GM21825 (cell line): ENCODE measurements at regions not wholly inside any gene's neighbourhood (a gene's known extent, or its start where the extent isn't known, plus 50 kb on each side); places are given as distances from the start of the nearest gene placed in this dataset.

ENCODE experiments used
- ATAC-seq: cut with Tn5 transposase; IDR thresholded peaks from one replicate; pipeline ENCODE4 v1.9.1; 2021; ENCODE audit warnings: mild to moderate bottlenecking, moderate library complexity; ENCODE audit not compliant: unreplicated experiment

DNA sequence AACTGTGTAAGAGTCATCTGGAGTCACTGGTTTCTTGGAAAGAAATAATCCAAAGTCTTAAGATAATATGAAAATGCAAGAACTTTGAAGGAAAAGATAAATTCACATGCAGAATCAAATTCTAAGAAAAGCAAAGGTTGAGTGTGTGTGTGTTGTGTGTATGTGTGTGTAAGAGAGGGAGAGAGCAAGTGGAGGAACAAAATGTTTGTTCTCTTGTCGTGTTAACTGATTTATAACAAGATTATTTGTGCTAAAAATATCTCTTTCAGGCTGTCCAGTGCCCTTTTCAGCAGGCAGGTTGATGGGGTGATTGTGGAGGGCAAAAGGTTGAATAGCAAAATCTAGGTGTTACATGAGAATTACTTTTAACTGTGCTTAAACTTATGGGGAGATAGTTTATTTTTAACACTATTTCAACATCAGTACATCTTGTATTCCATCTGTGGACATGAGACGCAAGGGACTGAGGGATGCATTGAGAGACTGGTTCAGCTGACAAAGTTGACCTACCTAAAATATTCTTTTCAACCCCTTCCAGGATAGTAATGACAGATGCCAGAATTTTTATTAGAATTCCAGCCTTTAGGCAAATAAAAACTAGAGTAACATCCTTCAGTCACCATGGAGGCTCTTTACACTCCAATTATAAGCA lies 342.4 kb upstream of the CD180 start:
- ATAC-seq, result no peak

DNA sequence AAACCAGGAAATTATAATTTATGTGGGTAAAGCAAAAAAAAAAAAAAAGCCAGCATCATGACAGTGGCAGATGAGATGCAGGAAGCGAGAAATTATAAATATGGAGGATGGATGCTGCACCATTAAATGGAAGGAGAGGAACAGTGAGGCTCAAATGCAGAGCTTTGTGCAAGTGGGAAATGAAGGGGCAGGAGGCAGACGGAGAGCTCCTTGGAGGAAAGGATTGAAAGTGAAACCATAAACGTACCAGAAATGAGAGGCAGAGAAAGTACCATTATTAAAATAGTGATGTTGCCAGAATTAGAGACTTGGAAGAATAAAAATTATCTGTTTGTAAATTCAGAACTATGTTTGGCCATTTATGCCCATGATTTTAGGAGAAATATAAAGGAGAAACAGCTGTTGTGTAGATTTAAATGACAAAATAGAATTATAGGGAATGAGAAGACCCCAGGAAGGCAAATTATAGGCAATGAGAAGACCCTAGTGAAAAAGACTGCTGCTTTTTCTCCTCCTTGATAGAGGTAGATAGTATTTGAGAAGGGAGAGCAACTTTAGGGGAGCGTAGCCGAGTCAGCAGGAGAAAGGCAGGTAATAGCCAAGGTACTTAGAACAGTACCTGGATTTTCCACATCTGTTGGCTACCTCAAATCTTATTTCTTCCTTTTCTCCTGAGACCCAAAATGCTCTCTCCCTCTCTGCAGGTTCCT lies 341.0 kb upstream of the CD180 start:
- no peak for ATAC-seq

DNA sequence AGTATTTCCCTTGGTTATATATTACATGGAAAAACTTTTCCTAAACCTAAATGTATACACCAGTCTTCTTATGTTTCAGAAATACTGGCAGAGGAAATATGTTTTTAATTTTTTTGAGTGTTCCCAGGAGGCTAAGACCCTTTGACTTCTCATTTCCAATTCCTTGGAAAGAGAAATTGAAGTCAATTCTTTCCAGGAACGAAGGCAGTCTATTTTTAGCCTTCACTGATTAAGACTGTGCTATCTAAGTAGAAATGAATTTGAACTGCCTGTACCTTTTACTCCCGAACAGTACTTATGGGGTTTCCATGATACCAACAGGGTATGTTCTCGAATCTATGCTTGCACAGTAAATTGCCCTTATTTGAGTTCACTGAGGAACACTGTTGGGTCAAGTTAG lies 340.3 kb upstream of the CD180 start:
- no peak for ATAC-seq

DNA sequence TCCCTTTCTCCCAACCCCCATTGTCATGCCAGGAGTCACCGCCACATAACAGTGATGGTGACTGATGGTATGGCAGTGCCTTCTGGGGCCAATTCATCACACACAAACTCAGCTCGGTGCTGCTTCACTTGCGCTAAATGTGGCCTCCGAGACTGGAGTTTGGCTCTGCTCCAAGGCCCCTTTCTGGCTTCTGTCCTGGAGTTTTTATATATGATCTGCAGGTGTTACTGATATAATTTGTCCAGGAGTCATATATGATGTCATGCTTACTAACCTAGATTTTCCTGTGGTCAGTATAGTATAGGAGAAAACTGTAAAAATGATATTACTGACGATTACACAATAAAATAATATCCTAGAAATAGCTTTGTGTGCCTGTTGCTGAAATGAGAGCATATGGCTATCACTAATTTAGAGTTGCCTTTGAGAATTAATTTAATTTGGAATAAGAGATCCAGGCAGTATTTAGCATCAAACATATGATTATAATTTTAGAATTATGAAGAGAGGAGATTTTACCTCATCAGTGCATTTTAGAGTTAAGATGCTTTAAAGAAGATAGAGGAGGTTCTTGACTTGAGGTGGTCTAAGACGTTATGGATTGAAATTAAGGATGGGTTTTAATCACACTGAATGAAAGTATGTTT lies 334.1 kb upstream of the CD180 start:
- no peak for ATAC-seq

DNA sequence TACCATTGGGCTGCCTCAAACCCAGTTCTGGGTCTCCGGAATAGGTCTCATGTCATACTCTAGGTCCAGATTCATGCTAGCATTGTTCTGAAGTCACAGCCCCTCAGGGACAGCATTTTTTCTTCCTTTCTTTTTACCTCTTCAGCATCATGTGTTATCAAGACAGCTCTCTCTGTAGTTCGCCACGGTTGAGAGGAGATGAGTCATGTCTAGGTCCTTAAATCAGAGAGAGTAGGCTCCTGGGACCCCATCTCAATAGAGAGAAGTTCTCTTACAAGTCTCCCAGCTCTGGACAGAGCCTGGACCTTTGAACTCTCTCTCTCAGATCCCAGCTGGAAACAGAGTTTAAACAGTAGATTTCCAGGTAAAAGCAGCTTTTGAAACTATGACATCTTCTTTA lies 332.4 kb upstream of the CD180 start:
- no peak for ATAC-seq

DNA sequence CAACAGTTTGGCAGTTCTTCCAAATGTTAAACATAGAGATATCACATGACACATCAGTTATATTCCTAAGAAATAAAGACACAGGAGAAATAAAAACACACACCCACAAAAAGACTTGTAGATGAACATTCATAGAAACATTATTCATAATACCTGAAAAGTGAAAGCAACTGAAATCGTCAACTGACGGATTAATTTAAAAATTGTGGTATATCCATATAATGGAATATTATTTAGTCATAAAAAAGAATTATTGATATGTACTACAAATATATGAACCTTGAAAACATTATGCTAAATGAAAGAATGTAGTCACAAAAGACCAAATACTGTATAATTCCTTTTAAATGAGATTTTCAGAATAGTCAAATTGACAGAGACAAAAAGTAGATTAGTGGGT lies 330.2 kb upstream of the CD180 start:
- no peak for ATAC-seq

DNA sequence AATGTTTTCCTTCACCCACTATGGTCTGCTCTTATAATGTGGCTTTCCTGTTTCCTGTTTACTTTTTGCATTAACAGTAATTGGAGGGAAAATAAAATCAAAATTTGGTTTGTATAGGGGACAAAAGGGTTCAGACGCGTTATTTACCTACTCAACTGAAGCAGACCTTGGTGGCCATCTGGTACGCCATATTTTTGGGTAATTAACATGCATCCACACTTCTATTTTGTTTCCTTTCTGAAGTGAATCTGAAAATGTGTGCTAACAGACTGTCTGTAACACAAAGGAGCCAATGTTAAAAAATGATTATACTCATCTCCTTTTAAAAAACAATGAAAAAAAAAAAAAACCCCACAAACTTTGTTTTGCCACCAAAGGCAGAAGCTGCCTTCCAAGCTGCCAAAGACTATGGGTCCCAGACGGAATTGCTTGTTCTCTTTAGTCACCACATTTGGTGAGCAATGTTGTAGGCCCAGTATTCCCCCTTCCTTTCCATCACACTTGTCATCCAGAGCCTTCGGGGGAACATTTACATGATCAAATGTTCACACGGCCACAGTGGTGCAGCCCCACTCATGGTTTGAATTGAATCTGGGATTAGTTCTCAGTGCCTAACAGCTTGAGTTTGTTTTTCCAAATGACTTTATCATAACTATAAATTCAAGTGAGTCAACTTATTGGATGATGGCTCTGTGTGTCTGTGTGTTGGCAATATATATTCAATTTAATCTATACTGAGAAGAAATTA lies 323.7 kb upstream of the CD180 start:
- no peak for ATAC-seq

DNA sequence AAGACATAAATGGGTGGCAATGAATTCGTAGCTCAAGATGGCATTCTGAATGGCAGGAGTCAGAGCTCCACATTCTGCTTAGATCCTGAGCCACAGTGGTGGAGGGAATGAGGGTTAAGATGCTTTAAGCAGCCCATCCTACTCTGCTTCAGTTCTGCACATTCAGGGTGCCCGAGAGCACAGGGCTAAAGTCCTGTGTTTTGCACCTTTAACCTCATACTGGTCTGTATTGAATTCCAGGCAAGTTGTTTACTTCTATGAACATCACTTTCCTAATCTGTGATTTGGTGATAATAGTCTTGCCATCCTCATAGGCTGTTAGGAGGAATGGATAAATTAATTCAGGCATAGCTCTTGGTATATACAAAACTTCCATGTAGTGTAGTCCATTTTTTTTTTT lies 321.6 kb upstream of the CD180 start:
- no peak for ATAC-seq

DNA sequence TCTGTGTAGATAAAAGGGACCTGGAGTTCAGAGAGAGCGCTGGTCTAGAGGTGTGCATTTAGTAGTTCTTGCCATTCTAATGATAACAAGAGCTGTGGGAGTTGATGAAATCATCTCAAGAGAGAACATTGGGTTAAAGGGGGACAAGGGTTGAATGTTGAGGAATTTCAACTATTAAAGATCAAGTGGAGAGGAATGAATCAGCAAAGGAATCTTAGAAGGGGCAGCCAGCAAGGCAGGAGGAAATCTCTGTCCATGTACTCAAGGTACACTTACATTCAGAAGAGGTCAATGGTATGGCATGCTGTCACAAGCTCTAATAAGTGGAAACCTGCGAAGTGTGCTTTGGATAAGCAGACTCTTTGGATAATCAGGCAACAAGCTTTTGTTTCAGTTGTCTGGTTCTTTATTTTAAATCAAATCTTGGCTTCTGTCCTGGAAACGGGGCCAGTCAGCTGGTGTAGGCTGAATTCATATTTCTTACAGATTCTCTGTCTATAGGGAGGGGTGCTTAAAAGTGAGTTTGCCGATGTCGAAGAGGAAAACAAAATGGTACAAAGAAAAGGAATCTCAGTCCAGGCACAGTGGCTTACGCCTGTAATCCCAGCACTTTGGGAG lies 320.5 kb upstream of the CD180 start:
- ATAC-seq, result no peak

DNA sequence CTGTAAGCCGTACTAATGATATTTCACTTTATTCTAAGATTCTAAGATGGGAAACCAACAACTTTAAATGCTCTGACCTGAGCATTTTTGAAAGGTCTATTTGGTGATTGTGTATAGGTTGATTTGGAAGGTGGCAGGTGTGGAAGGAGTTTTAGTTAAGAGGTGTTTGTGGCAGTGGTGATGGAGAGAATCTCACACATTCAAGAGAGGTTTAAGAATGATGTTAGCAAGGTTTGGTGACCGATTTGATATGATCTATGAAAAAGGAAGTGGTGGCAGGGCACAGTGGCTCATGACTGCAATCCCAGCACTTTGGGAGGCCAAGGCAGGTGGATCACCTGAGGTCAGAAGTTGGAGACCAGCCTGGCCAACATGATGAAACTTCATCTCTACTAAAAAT lies 319.2 kb upstream of the CD180 start:
- ATAC-seq, result no peak

DNA sequence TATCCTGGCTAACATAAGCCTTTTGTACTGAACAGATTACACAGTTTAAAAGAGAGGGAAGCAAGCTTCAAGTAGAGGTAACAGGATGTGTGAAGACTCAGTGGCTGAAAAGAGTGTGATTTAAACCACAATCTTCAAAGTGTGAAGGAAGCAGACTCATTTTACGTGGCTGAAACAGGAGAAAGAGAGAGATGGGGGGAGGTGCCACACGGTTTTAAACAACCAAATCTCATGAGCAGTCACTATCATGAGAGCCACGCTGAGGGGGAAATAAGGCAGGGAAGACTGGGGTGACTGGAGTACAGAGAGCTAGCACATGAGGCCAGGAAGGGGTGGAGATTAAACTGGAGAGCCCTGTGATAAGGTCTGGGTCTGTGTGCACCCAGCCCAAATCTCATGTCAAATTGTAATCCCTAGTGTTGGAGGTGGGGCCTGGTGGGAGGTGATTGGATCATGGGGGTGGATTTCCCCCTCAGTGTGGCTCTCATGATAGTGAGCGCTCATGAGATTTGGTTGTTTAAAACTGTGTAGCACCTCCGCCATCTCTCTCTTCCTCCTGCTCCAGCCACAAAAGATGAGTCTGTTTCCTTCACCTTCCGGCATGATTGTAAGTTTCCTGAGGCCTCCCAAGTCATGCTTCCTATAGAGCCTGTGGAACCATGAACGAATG lies 318.6 kb upstream of the CD180 start:
- no peak for ATAC-seq

DNA sequence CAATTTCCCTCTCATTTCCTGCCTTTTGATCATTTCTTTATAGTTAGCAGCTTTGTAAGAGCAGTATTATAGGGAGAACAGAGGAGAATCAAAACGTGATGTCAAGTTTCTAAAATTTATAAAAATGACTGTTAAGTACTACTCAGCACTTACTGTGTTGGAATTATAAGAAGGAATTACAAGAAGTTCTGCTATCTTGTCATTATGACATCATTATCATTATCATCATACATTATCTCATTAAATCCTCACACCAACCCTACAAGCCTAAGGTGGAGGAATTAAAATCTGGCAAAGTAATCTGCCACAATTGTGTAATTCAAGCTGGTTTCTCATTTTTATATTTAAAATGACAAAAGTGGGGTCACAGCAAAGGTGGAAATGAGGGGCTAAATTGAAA lies 316.2 kb upstream of the CD180 start:
- no peak for ATAC-seq

DNA sequence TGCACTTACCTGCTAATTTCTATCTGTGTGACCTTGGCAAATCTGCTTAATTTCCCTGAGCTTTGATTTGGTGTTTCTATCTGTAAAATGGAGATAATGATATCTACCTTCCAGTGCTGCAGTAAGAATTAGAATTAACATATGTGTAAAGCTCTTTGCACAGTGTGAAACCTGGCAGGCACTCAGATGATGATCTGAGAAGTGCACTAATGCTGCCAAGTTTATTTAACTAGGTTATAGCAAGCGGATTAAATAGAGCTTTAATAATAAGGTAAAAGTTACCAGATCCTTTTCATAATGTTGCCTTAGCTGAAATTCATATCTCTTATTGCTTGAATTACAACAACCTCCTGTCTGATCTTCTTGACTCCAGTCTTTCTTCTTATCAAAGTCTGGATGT lies 315.3 kb upstream of the CD180 start:
- no peak for ATAC-seq

DNA sequence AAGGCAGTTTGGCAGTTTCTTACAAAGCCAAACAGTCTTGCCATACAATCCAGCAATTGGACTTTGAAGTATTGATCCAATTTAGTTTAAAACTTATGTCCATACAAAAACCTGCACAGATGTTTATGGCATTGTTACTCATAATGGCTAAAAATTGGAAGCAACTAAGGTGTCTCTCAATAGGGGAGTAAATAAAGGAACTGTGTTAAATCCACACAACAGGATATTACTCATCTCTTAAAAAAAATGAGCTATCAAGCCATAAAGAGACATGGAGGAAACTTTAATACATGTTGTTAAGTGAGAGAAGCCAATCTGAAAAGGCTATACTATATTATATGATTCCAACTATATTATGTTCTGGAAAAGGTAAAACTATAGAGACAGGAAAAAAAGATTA lies 313.6 kb upstream of the CD180 start:
- no peak for ATAC-seq

DNA sequence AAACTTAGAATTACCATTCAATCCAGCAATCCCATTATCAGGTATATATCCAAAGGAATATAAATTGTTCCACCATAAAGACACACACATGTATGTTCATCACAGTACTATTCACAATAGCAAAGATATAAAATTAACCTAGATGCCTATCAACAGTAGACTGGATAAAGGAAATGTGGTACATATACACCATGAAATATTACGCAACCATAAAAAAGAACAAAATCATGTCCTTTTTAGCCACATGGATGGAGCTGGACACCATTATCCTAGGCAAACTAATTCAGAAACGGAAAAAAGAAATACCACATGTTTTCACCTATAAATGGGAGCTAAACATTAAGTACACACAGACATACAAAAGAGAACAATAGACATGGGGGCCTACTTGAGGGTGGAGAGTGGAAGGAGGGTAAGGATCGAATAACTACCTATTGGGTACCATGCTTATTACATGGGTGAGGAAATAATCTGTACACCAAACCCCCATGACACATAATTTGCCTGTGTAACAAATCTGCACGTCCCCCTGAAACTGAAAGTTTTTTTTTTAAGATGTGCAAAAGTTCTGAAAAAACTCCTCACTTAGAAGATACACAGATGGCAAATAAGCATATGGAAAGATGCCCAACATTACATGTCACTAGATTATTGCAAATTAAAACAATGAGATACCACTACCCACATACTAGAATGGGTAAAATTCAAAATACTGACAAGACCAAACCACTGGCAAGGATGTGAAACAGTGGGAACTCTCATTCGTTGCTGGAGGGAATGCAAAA lies 313.0 kb upstream of the CD180 start:
- ATAC-seq, result no peak

DNA sequence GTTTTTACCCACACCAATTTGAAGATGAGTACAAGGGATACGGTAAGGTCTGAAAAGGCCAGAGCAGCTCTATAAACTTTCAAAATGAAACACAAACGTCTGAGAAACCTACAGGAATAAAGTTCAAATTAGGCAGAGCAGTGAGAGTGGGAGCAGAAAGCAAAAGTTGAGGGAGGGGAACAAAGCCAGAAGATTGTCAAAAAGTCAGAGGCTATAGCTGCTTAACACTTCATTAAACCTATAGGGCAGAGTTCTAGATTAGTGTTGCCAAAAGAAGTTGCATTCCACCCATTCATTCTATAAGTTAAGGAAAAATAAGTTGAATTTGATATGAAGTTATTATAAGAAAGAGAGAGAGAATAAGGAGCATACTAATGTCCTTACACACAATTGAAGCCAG lies 309.6 kb upstream of the CD180 start:
- ATAC-seq, result no peak

DNA sequence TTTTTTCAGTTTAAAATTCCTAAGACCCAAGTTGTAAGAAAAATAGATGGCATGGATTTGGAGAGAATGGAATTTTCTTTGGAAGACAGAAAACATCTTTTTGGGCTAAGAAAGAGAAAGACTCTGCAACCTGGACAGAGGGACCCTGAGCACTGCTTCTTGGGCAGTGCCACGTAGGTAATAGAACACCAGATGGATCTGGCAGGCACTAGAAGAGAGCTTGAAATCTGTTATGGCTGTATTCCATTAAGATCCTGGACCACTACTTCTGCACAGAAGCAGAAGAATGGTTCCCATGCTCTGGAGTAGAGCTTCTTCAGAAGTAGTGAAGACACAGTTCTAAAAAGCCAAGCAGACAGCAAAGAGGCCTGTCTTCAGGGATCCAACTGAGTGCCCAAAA lies 306.4 kb upstream of the CD180 start:
- no peak for ATAC-seq

DNA sequence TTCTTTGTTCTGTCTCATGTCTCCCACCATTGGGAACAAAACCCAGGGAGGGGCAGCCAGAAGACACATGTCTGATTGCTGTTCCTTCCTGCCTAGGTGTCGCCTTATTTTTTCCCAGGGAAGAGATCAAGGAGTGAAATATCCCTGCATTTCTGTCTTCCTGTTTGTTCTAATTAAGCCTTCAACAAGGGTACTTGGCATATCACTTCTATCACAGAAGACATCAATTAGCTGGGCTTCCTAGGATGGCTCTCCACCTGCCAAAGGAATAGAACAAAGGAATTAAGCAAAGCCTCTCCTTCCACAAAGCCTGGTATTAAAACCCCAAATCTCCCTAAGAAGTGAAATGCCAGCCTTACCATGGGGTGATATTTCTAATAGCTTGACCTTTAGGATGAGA lies 299.5 kb upstream of the CD180 start:
- no peak for ATAC-seq

DNA sequence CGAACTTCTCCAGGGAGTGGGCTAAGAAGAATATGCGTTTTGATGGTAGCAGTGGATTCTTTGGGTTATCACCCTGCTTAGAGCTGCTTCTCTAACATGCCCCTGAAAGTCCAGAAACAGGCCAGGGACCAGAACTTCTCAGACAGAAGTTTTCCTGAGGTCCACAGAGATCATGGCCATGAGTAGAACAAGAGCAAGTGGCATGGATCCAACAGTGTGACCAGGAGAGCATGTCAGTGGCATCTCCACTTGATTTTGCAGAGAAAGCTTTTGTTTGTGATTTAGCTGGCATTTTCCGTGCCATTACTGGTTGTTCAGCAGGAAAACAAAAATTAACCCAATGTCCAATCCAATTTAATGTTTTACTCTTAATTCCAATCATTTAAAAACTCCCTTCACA lies 298.5 kb upstream of the CD180 start:
- ATAC-seq, result no peak
